K562 (cell line): ENCODE measurements at regions not wholly inside any gene's neighbourhood (a gene's known extent, or its start where the extent isn't known, plus 50 kb on each side); places are given as distances from the start of the nearest gene placed in this dataset.

ENCODE experiments used
- ATAC-seq: fragments of 200-7000 bp; cut with Tn5 transposase; 3 replicates; pipeline ENCODE4 v1.9.1; 2020; ENCODE audit warnings: moderate library complexity
- BruUV-seq: library from RNA; stranded (reverse); fragments of 400-500 nt; replicated peaks from 2 replicates; lab custom pipeline; 2021; lab: Mats Ljungman, UMichigan
- CTCF ChIA-PET: fragments of 300-600 bp; formaldehyde crosslinking; extraction: SDS; loops from one replicate; lab custom pipeline; 2021; ENCODE audit warnings: low intra/inter-chr PET ratio; lab: Yijun Ruan, JAX
- POLR2A ChIA-PET: fragments of 300-600, 350-650 bp; sonication (Branson Sonifier 250); formaldehyde crosslinking; extraction: SDS; loops from one replicate; lab custom pipeline; 2021; ENCODE audit warnings: antibody characterized with exemption, inconsistent platforms; lab: Yijun Ruan, JAX
- DNase-seq, 4 experiments: peaks; one replicate each; pipeline versions ENCODE4 v3.0.0 to v3.0.0-alpha.2; 2011 to 2018; ENCODE audit warnings: low spot score in 3 of 4, mixed read lengths in 3 of 4; ENCODE audit errors: extremely low read depth in 1 of 4
- FAIRE-seq: peaks from 2 replicates; lab custom pipeline; 2011; peaks lifted over from hg19 to GRCh38; lab: Jason Lieb, UNC
- H2AFZ ChIP-seq: 2 replicates; pipeline ENCODE4 v1.6.0; 2011; ENCODE audit warnings: low read depth, low read length, control low read depth, inconsistent platforms
- H3K27ac ChIP-seq: fragments of 200-600 bp; 3 replicates; pipeline ENCODE4 v1.8.0; 2011; ENCODE audit warnings: low read depth, mild to moderate bottlenecking, control low read depth, inconsistent platforms, low read length, moderate library complexity, mixed read lengths; ENCODE audit errors: extremely low read depth
- H3K27me3 ChIP-seq, 2 experiments: fragments of 300-600 bp in 1 of 2; 2 replicates in 1 of 2; 3 replicates in 1 of 2; pipeline versions ENCODE4 v1.6.0 to v1.8.0; 2011; ENCODE audit warnings: inconsistent platforms in 2 of 2, low read length in 2 of 2, mild to moderate bottlenecking in 1 of 2, mixed read lengths in 1 of 2, moderate library complexity in 1 of 2; ENCODE audit not compliant: control insufficient read depth in 2 of 2, insufficient read depth in 2 of 2
- H3K36me3 ChIP-seq: fragments of 300-600 bp; 3 replicates; pipeline ENCODE4 v1.8.0; 2011; ENCODE audit warnings: mild to moderate bottlenecking, low read length, inconsistent platforms; ENCODE audit not compliant: control insufficient read depth, insufficient read depth
- H3K4me1 ChIP-seq, 2 experiments: fragments of 200-600 bp in 1 of 2; replicated peaks in 1 of 2; 2 replicates in 1 of 2; 3 replicates in 1 of 2; pipeline versions ENCODE4 v1.5.1 to v1.8.0; 2011; ENCODE audit warnings: inconsistent platforms in 2 of 2, low read length in 2 of 2, mild to moderate bottlenecking in 1 of 2, mixed read lengths in 1 of 2, moderate library complexity in 1 of 2; ENCODE audit not compliant: control insufficient read depth in 2 of 2, insufficient read depth in 2 of 2
- H3K4me2 ChIP-seq: 2 replicates; pipeline ENCODE4 v1.6.1; 2011; ENCODE audit warnings: low read length, control low read depth, inconsistent platforms, mixed read lengths; ENCODE audit not compliant: insufficient read depth
- H3K4me3 ChIP-seq: fragments of 200-600 bp; sonication (generic), shearing (Covaris generic); 2 replicates; pipeline ENCODE4 v1.5.1; 2016; ENCODE audit warnings: control low read depth, inconsistent platforms
- H3K79me2 ChIP-seq: fragments of 200-600 bp; 3 replicates; pipeline ENCODE4 v1.8.0; 2011; ENCODE audit warnings: low read length, inconsistent platforms; ENCODE audit not compliant: control insufficient read depth, insufficient read depth
- H3K9ac ChIP-seq, 2 experiments: 2 replicates each; pipeline versions ENCODE4 v1.6.0 to v1.6.1; 2011; ENCODE audit warnings: low read depth in 2 of 2, low read length in 2 of 2, control low read depth in 1 of 2, inconsistent platforms in 1 of 2, mild to moderate bottlenecking in 1 of 2, mixed read lengths in 1 of 2; ENCODE audit not compliant: insufficient read depth in 1 of 2
- H3K9me1 ChIP-seq: one replicate; pipeline ENCODE4 v1.6.0; 2011; ENCODE audit warnings: inconsistent platforms, mild to moderate bottlenecking, low read length, moderate library complexity; ENCODE audit not compliant: control insufficient read depth, insufficient read depth
- H3K9me3 ChIP-seq: replicated peaks from 2 replicates; pipeline ENCODE4 v1.5.1; 2011; ENCODE audit warnings: low read depth, low read length, inconsistent platforms; ENCODE audit not compliant: control insufficient read depth, insufficient read depth
- H4K20me1 ChIP-seq: replicated peaks from 2 replicates; pipeline ENCODE4 v1.6.1; 2011; ENCODE audit warnings: low read length, inconsistent platforms, mixed read lengths; ENCODE audit not compliant: control insufficient read depth, insufficient read depth
- ATF6 ChIP-seq: sonication (generic); formaldehyde crosslinking; IDR thresholded peaks from 2 replicates; pipeline ENCODE4 v1.4.0; 2020; ENCODE audit warnings: mild to moderate bottlenecking, missing genetic modification reagents
- CBX5 ChIP-seq: IDR thresholded peaks from 2 replicates; pipeline ENCODE4 v1.6.1; 2014; ENCODE audit warnings: low read depth, borderline replicate concordance
- CREB1 ChIP-seq, 2 experiments: sonication (generic) in 1 of 2; formaldehyde crosslinking in 1 of 2; IDR thresholded peaks; 2 replicates each; pipeline versions ENCODE4 v1.6.1 to v1.8.0; 2012 to 2022; ENCODE audit warnings: inconsistent platforms in 1 of 2, mild to moderate bottlenecking in 1 of 2, missing genetic modification reagents in 1 of 2, moderate library complexity in 1 of 2
- DMBX1 ChIP-seq: fragments of 250-450 bp; sonication (Bioruptor Pico); IDR thresholded peaks from 2 replicates; pipeline ENCODE4 v1.8.0; 2022; ENCODE audit warnings: inconsistent platforms, mild to moderate bottlenecking, moderate library complexity, borderline replicate concordance
- HDAC1 ChIP-seq, 2 experiments: fragments of 450-650 bp; IDR thresholded peaks; 2 replicates each; pipeline ENCODE4 v1.6.1; 2016 to 2017; ENCODE audit warnings: inconsistent platforms in 1 of 2, mild to moderate bottlenecking in 1 of 2, moderate library complexity in 1 of 2
- KDM1A ChIP-seq, 2 experiments: fragments of 450-650 bp; IDR thresholded peaks; 2 replicates each; pipeline ENCODE4 v1.6.1; 2016; ENCODE audit warnings: mild to moderate bottlenecking in 2 of 2
- MNT ChIP-seq, 2 experiments: fragments of 450-650 bp; conservative IDR thresholded peaks; 2 replicates each; pipeline ENCODE4 v1.6.1; 2017; ENCODE audit warnings: mild to moderate bottlenecking in 2 of 2, moderate library complexity in 2 of 2
- MTF1 ChIP-seq: fragments of 250-450 bp; sonication (Bioruptor Pico); IDR thresholded peaks from 2 replicates; pipeline ENCODE4 v1.9.0; 2021; ENCODE audit warnings: moderate library complexity, mild to moderate bottlenecking, inconsistent platforms, borderline replicate concordance
- NFIC ChIP-seq: fragments of 450-650 bp; IDR thresholded peaks from 2 replicates; pipeline ENCODE4 v1.6.1; 2017; ENCODE audit warnings: mild to moderate bottlenecking, inconsistent platforms
- NFRKB ChIP-seq: fragments of 450-650 bp; IDR thresholded peaks from 2 replicates; pipeline ENCODE4 v1.6.1; 2016; ENCODE audit warnings: low read depth
- PCBP1 ChIP-seq: fragments of 200-400 bp; formaldehyde crosslinking; IDR thresholded peaks from 2 replicates; pipeline ENCODE4 v1.6.1; 2018; ENCODE audit warnings: mild to moderate bottlenecking, low read depth, low read length; ENCODE audit not compliant: poor library complexity, severe bottlenecking
- POLR2H ChIP-seq: IDR thresholded peaks from 2 replicates; pipeline ENCODE4 v1.6.1; 2016; ENCODE audit warnings: missing genetic modification characterization, low read depth, mild to moderate bottlenecking, control low read depth, missing compliant biosample characterization, moderate library complexity
- RNF2 ChIP-seq: sonication (generic); IDR thresholded peaks from 2 replicates; pipeline ENCODE4 v1.6.1; 2016
- SPI1 ChIP-seq: IDR thresholded peaks from 2 replicates; pipeline ENCODE4 v1.6.1; 2011; ENCODE audit warnings: low read depth, low read length, control low read depth, borderline replicate concordance
- SREBF2 ChIP-seq: sonication (generic); formaldehyde crosslinking; IDR thresholded peaks from 2 replicates; pipeline ENCODE4 v1.4.0; 2020; ENCODE audit warnings: mild to moderate bottlenecking, missing genetic modification reagents
- ZBTB5 ChIP-seq: fragments of 450-650 bp; IDR thresholded peaks from 2 replicates; pipeline ENCODE4 v1.6.1; 2017; ENCODE audit warnings: antibody characterized with exemption
- WGBS: fragments of 100-300 bp; shearing (Covaris generic); methylation state at CpG from one replicate; pipeline ENCODE4 v1.1.6; 2016; ENCODE audit warnings: low coverage, mixed read lengths; ENCODE audit not compliant: insufficient coverage; ENCODE audit errors: missing lambda C conversion rate; 5-methylcytosine and 5-hydroxymethylcytosine counted together
- in situ Hi-C: fragments of 300-500 bp; cut with MboI; formaldehyde crosslinking; loops from 4 replicates; pipeline ENCODE4 v1.15.0; 2018; ENCODE audit warnings: inconsistent platforms, mixed read lengths
- intact Hi-C: fragments of 100-400 bp; cut with micrococcal nuclease; formaldehyde crosslinking; loops from 2 replicates; pipeline ENCODE4 v1.14.2; 2022

- no peaks in the 10 kb centered on the region for H3K9me1 ChIP-seq
- CTCF ChIA-PET: no interaction called here
- H3K9me3 ChIP-seq: no peaks in the 10 kb centered on the region
- TF ChIP-seq MNT (conservative IDR thresholded peaks at IDR 0.05) (no peak), NFIC (no peak), DMBX1 (CRISPR knock-in tag) (no peak), MTF1 (CRISPR knock-in tag) (no peak), KDM1A (IDR thresholded peaks at IDR 0.05) (no peak), SPI1 (no peak), CBX5 (no peak), NFRKB (no peak), CREB1 (IDR thresholded peaks at IDR 0.05) (no peak), CREB1 (CRISPR knock-in tag; IDR thresholded peaks at IDR 0.05) (no peak), ATF6 (CRISPR knock-in tag) (no peak), PCBP1 (no peak), RNF2 (no peak), SREBF2 (CRISPR knock-in tag) (no peak), ZBTB5 (no peak), POLR2H (tag) (no peak), HDAC1 (IDR thresholded peaks at IDR 0.05) (no peak)
- no peaks in the 10 kb centered on the region for H3K4me1 ChIP-seq
- intact Hi-C loops (no loop called here), in situ Hi-C loops (no loop called here)
- ATAC-seq (no peak), FAIRE-seq (no peak), DNase-seq (no peak)
- H3K27ac ChIP-seq: no peak overlapping the region
- no peaks in the 10 kb centered on the region for H4K20me1 ChIP-seq
- no peak overlapping the region for H3K9ac ChIP-seq
- H2AFZ ChIP-seq: no peak overlapping the region
- H3K36me3 ChIP-seq: no peaks in the 10 kb centered on the region
- no peak overlapping the region for H3K4me3 ChIP-seq
- POLR2A ChIA-PET: no interaction called here
- H3K27me3 ChIP-seq: no peaks in the 10 kb centered on the region
- BruUV-seq: no TSS peak
- no peak overlapping the region for H3K4me2 ChIP-seq
- H3K79me2 ChIP-seq: no peaks in the 10 kb centered on the region
- 4% methylated on average over 3 of the region's 3 CpGs for WGBS
Observed at GRCh38 chr18:39611381-39612100, 2045.9 kb upstream of the CELF4 start.
